HG03575 (cell line): ENCODE measurements at regions not wholly inside any gene's neighbourhood (a gene's known extent, or its start where the extent isn't known, plus 50 kb on each side); places are given as distances from the start of the nearest gene placed in this dataset.

ENCODE experiments used
- ATAC-seq: cut with Tn5 transposase; IDR thresholded peaks from one replicate; pipeline ENCODE4 v1.9.1; 2021; ENCODE audit not compliant: unreplicated experiment, insufficient number of reproducible peaks, low FRiP score; ENCODE audit errors: extremely low read depth

- ATAC-seq, result no peak
Observed at GRCh38 chr11:116118138-116118470, 613.9 kb upstream of the CADM1 start.

- no peak for ATAC-seq
Observed at GRCh38 chr11:116117331-116118137, 613.3 kb upstream of the CADM1 start.

- ATAC-seq, result no peak
Observed at GRCh38 chr11:116115801-116116200, 611.6 kb upstream of the CADM1 start.

- ATAC-seq, result no peak
Observed at GRCh38 chr11:116114198-116114651, 610.0 kb upstream of the CADM1 start.

- no peak for ATAC-seq
Observed at GRCh38 chr11:116112087-116112935, 608.1 kb upstream of the CADM1 start.

GRCh38 chr11:116111546-116111945 lies 607.3 kb upstream of the CADM1 start:
- ATAC-seq, result no peak

- no peak for ATAC-seq
Observed at GRCh38 chr11:116110802-116111201, 606.6 kb upstream of the CADM1 start.

GRCh38 chr11:116110356-116110755 lies 606.1 kb upstream of the CADM1 start:
- ATAC-seq, result no peak

- no peak for ATAC-seq
Observed at GRCh38 chr11:116109228-116109627, 605.0 kb upstream of the CADM1 start.

- no peak for ATAC-seq
Observed at GRCh38 chr11:116108161-116108560, 603.9 kb upstream of the CADM1 start.

GRCh38 chr11:116107229-116107628 lies 603.0 kb upstream of the CADM1 start:
- ATAC-seq, result no peak

GRCh38 chr11:116104498-116105174 lies 600.4 kb upstream of the CADM1 start:
- no peak for ATAC-seq

GRCh38 chr11:116101902-116102301 lies 597.7 kb upstream of the CADM1 start:
- ATAC-seq, result no peak

- no peak for ATAC-seq
Observed at GRCh38 chr11:116100016-116100415, 595.8 kb upstream of the CADM1 start.

GRCh38 chr11:116099541-116099940 lies 595.3 kb upstream of the CADM1 start:
- no peak for ATAC-seq

GRCh38 chr11:116096272-116096995 lies 592.2 kb upstream of the CADM1 start:
- ATAC-seq, result no peak

- no peak for ATAC-seq
Observed at GRCh38 chr11:116093481-116094270, 589.5 kb upstream of the CADM1 start.

GRCh38 chr11:116093065-116093464 lies 588.9 kb upstream of the CADM1 start:
- ATAC-seq, result no peak
